Hepatocyte (in vitro differentiated cells): ENCODE measurements at regions not wholly inside any gene's neighbourhood (a gene's known extent, or its start where the extent isn't known, plus 50 kb on each side); places are given as distances from the start of the nearest gene placed in this dataset.

ENCODE experiments used
- DNase-seq: peaks from one replicate; pipeline ENCODE4 v3.0.0-alpha.2; 2016; ENCODE audit warnings: low spot score
- H2AFZ ChIP-seq: fragments of 200-600 bp; sonication (generic); 2 replicates; pipeline ENCODE4 v1.6.0; 2016; ENCODE audit warnings: antibody characterized with exemption, mild to moderate bottlenecking
- H3K27ac ChIP-seq: fragments of 200-600 bp; sonication (generic); 2 replicates; pipeline ENCODE4 v1.5.1; 2016; ENCODE audit warnings: mild to moderate bottlenecking
- H3K27me3 ChIP-seq: fragments of 200-600 bp; sonication (generic); 2 replicates; pipeline ENCODE4 v1.6.1; 2016
- H3K36me3 ChIP-seq: fragments of 200-600 bp; sonication (generic); replicated peaks from 2 replicates; pipeline ENCODE4 v1.5.1; 2016; ENCODE audit warnings: low read depth; ENCODE audit not compliant: insufficient read depth
- H3K4me1 ChIP-seq: fragments of 200-600 bp; sonication (generic); 2 replicates; pipeline ENCODE4 v1.5.1; 2016; ENCODE audit warnings: mild to moderate bottlenecking, moderate library complexity; ENCODE audit not compliant: insufficient read depth
- H3K4me2 ChIP-seq: fragments of 200-600 bp; sonication (generic); 2 replicates; pipeline ENCODE4 v1.6.0; 2016
- H3K4me3 ChIP-seq: fragments of 200-600 bp; sonication (generic); 2 replicates; pipeline ENCODE4 v1.5.1; 2016; ENCODE audit warnings: mild to moderate bottlenecking
- H3K79me2 ChIP-seq: fragments of 200-600 bp; sonication (generic); 2 replicates; pipeline ENCODE4 v1.6.0; 2017; ENCODE audit warnings: mild to moderate bottlenecking
- H3K9me2 ChIP-seq: fragments of 200-600 bp; sonication (generic); replicated peaks from 2 replicates; pipeline ENCODE4 v1.6.0; 2017; ENCODE audit warnings: mild to moderate bottlenecking; ENCODE audit not compliant: insufficient read depth
- H3K9me3 ChIP-seq: fragments of 200-600 bp; sonication (generic); 2 replicates; pipeline ENCODE4 v1.5.1; 2016; ENCODE audit warnings: low read depth, mild to moderate bottlenecking
- H4K20me1 ChIP-seq: fragments of 200-600 bp; sonication (generic); 2 replicates; pipeline ENCODE4 v1.6.0; 2016; ENCODE audit warnings: mild to moderate bottlenecking; ENCODE audit not compliant: insufficient read depth, poor library complexity, severe bottlenecking
- EZH2 ChIP-seq: fragments of 200-600 bp; sonication (generic); IDR thresholded peaks from 2 replicates; pipeline ENCODE4 v1.6.1; 2016; ENCODE audit warnings: antibody characterized with exemption, mild to moderate bottlenecking, borderline replicate concordance
- EZH2phosphoT487 ChIP-seq: fragments of 200-600 bp; sonication (generic); IDR thresholded peaks from one replicate; pipeline ENCODE4 v1.6.1; 2018; ENCODE audit warnings: antibody characterized with exemption, mild to moderate bottlenecking, low read depth, moderate library complexity; ENCODE audit not compliant: unreplicated experiment, severe bottlenecking
- WGBS: methylation state at CpG from one replicate; pipeline ENCODE4 v1.1.6; 2016; ENCODE audit warnings: low lambda C conversion rate; ENCODE audit errors: missing lambda C conversion rate; 5-methylcytosine and 5-hydroxymethylcytosine counted together
- TF ChIP-seq, protein P1 (sequence below): fragments of 200-600 bp; sonication (generic); IDR thresholded peaks from 2 replicates; pipeline ENCODE4 v1.5.1; 2016; ENCODE audit warnings: antibody characterized with exemption, mild to moderate bottlenecking; ENCODE audit not compliant: poor library complexity

DNA sequence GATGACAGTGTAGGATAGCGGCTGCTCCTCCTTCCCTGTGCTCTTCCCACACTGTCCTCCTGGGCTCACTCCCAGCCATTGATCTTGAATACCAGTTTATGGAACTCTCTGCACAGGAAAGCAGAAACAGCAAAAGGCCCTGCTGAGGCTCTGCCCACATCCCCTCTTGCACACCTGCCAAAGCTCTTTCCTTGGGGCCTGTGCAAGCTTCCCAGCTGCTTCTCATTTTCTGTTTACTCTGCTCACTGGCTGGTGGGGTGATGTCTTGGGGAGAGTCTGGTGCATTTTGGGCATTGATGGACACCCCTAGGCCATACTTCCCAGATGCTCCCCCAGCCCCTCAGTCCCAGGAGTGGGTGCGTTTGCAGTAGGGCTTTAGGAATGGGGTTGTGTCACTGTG lies 361.8 kb downstream of the TMEM121 start:
- Histone ChIP-seq H3K36me3 (no peaks in the 10 kb centered on the region), H3K4me3 (no peak overlapping the region), H3K4me2 (no peak overlapping the region), H4K20me1 (no peaks in the 10 kb centered on the region), H2AFZ (no peak overlapping the region), H3K9me2 (no peaks in the 10 kb centered on the region), H3K79me2 (no peaks in the 10 kb centered on the region), H3K9me3 (no peaks in the 10 kb centered on the region), H3K27ac (no peak overlapping the region), H3K27me3 (no peaks in the 10 kb centered on the region), H3K4me1 (no peaks in the 10 kb centered on the region)
- no peak for DNase-seq
- 90% methylated on average over 2 of the region's 2 CpGs for WGBS
- TF ChIP-seq, protein P1, sequence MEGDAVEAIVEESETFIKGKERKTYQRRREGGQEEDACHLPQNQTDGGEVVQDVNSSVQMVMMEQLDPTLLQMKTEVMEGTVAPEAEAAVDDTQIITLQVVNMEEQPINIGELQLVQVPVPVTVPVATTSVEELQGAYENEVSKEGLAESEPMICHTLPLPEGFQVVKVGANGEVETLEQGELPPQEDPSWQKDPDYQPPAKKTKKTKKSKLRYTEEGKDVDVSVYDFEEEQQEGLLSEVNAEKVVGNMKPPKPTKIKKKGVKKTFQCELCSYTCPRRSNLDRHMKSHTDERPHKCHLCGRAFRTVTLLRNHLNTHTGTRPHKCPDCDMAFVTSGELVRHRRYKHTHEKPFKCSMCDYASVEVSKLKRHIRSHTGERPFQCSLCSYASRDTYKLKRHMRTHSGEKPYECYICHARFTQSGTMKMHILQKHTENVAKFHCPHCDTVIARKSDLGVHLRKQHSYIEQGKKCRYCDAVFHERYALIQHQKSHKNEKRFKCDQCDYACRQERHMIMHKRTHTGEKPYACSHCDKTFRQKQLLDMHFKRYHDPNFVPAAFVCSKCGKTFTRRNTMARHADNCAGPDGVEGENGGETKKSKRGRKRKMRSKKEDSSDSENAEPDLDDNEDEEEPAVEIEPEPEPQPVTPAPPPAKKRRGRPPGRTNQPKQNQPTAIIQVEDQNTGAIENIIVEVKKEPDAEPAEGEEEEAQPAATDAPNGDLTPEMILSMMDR = no peak

DNA sequence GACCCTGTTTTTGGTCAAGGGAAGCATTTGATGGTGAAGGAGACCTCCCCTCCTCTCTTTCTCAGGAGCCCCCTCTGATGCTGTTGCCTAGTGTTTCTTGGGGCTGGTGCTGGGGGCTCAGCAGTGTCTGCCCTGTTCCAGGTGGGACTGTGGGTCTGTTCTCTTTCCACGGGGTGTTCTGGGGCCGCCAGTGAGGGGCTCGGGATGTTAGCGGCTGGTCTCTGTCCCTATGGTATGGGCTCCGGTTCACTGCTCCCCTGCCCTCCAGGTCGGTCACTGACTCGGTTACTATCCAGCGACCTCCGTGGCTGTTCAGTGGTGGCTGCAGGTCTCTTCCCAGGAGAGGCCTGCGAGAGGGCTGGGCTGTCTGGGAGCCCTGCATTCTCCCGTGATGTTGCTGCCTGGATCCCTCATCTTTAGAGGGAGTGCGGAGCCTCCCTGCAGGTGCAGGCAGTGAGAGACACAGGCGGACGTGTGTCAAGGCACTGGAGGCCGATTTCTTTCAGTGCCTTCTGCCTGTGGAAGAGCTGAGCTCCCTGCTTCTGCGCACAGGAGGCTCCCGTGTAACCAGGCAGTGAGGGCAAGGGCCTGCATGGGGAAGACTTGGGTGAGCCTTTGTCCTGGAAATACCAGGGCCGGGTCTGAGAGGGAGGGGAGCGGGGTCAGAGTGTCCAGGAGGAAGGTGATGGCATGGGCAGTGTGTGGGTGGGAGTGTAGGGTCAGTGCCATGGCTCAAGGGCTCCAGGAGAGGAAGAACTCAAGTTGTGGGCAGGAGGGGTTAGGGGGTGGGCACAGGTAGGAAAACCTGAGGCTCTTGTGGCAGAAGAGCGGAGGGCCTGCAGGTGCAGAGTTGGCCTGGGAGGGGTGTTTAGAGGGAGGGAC lies 362.6 kb downstream of the TMEM121 start:
- Histone ChIP-seq H3K9me2 (no peaks in the 10 kb centered on the region), H3K79me2 (no peaks in the 10 kb centered on the region), H3K4me2 (no peak overlapping the region), H2AFZ (no peak overlapping the region), H4K20me1 (no peaks in the 10 kb centered on the region), H3K9me3 (no peaks in the 10 kb centered on the region), H3K4me3 (no peak overlapping the region), H3K4me1 (no peaks in the 10 kb centered on the region), H3K27me3 (no peaks in the 10 kb centered on the region), H3K27ac (no peak overlapping the region), H3K36me3 (no peaks in the 10 kb centered on the region)
- no peak for DNase-seq
- TF ChIP-seq EZH2phosphoT487 (no peak), EZH2 (no peak)
- TF ChIP-seq, protein P1 = no peak
- 80% methylated on average over 20 of the region's 20 CpGs for whole genome bisulfite sequencing

DNA sequence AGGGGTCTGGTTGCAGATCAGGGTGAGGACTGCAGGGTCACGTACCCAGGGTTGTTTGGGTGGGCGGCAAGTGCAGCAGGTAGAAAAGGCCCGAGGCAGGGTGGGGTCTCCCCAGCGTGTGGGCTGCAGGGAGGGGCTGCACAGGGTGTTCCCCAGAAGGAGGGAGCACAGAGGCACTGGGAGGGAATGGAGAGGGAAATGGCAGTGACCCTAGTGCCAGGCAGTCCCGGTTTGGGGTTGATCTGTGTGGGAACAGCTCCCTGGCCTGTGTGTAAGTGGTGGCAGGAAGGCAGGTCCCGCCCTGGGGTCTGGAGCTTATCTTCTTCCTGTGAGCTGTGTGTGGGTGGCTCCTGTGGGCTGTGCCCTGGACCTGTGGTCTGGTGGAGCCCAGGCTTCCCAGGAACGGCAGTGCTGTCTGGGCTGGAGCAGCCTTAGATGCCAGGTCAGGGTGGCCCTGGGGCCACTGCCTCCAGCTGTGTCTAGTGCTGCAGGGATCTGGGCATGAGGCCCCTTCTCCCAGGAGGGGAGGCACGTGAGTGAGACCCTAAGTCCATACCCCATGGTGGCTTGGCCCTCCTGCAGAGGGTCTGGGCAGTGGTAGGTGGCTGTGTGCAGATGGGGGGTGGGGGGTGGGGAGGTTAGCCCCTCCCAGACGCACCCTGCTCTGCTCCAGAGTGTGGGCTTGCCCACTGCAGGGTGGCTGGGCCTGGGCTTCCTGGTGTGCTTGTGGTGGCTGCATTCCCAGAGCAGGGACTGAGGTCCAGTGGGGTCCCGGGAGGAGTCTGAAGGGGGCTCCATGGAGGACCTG lies 363.5 kb downstream of the TMEM121 start:
- Histone ChIP-seq H3K9me2 (no peaks in the 10 kb centered on the region), H3K9me3 (no peaks in the 10 kb centered on the region), H2AFZ (no peak overlapping the region), H3K4me1 (no peaks in the 10 kb centered on the region), H4K20me1 (no peaks in the 10 kb centered on the region), H3K36me3 (no peaks in the 10 kb centered on the region), H3K4me3 (no peak overlapping the region), H3K27me3 (no peaks in the 10 kb centered on the region), H3K79me2 (no peaks in the 10 kb centered on the region), H3K27ac (no peak overlapping the region), H3K4me2 (no peak overlapping the region)
- WGBS = 69% methylated on average over 10 of the region's 10 CpGs
- no peak for DNase-seq
- TF ChIP-seq, protein P1 = no peak
- TF ChIP-seq EZH2 = no peak
- TF ChIP-seq EZH2phosphoT487 = no peak
